Chondrocyte (in vitro differentiated cells): ENCODE measurements at regions not wholly inside any gene's neighbourhood (a gene's known extent, or its start where the extent isn't known, plus 50 kb on each side); places are given as distances from the start of the nearest gene placed in this dataset.

Source experiments
- DNase-seq: peaks from one replicate; pipeline ENCODE4 v3.0.0; 2021; ENCODE audit warnings: mixed read lengths, low spot score
- H3K27ac Mint-ChIP-seq: one replicate; pipeline ENCODE4 v1.8.0; 2021; ENCODE audit warnings: mild to moderate bottlenecking, moderate library complexity, mixed read lengths; ENCODE audit not compliant: unreplicated experiment
- H3K27me3 Mint-ChIP-seq: 2 replicates; pipeline ENCODE4 v1.8.0; 2021; ENCODE audit warnings: low read depth, mixed read lengths
- H3K36me3 Mint-ChIP-seq: 2 replicates; pipeline ENCODE4 v1.8.0; 2021; ENCODE audit warnings: low read depth, mixed read lengths
- H3K4me1 Mint-ChIP-seq: 2 replicates; pipeline ENCODE4 v1.8.0; 2021; ENCODE audit warnings: low read depth, mild to moderate bottlenecking, mixed read lengths
- H3K4me3 Mint-ChIP-seq: one replicate; pipeline ENCODE4 v1.8.0; 2021; ENCODE audit warnings: mild to moderate bottlenecking, moderate library complexity, mixed read lengths; ENCODE audit not compliant: unreplicated experiment
- H3K9me3 Mint-ChIP-seq: 2 replicates; pipeline ENCODE4 v1.8.0; 2021; ENCODE audit warnings: low read depth, mixed read lengths
- TF ChIP-seq, protein P1 (sequence below): fragments of 200-600 bp; sonication (generic); IDR thresholded peaks from 2 replicates; pipeline ENCODE4 v1.5.0; 2021; ENCODE audit warnings: antibody characterized with exemption, mild to moderate bottlenecking, moderate library complexity

DNA sequence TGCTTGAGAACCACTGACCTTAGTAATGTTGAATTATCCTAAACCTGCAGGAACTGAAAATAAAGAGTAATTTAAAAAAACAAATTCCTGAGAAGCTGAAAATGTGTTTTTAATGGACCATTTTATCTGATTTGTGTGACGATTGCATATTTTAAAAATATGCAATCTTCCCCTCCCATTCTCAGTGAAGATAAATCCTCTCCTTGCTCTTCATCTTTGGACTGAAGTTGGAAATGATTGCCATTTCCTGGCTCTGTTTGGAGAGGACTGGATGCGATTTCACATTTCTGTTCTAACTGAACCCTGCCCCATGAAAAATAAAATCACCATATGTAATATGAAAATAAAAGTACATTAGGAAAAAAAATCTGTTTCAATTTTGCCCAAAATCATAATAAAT is 216.3 kb downstream of the SLC6A15 start:
- Mint-ChIP-seq H3K27me3 (peaks cover 3% of the 10 kb centered on the region), H3K36me3 (no peaks in the 10 kb centered on the region), H3K9me3 (no peaks in the 10 kb centered on the region), H3K27ac (no peak overlapping the region), H3K4me3 (no peak overlapping the region), H3K4me1 (peaks cover 3% of the 10 kb centered on the region)
- DNase-seq: no peak
- TF ChIP-seq, protein P1, sequence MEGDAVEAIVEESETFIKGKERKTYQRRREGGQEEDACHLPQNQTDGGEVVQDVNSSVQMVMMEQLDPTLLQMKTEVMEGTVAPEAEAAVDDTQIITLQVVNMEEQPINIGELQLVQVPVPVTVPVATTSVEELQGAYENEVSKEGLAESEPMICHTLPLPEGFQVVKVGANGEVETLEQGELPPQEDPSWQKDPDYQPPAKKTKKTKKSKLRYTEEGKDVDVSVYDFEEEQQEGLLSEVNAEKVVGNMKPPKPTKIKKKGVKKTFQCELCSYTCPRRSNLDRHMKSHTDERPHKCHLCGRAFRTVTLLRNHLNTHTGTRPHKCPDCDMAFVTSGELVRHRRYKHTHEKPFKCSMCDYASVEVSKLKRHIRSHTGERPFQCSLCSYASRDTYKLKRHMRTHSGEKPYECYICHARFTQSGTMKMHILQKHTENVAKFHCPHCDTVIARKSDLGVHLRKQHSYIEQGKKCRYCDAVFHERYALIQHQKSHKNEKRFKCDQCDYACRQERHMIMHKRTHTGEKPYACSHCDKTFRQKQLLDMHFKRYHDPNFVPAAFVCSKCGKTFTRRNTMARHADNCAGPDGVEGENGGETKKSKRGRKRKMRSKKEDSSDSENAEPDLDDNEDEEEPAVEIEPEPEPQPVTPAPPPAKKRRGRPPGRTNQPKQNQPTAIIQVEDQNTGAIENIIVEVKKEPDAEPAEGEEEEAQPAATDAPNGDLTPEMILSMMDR: no peak

DNA sequence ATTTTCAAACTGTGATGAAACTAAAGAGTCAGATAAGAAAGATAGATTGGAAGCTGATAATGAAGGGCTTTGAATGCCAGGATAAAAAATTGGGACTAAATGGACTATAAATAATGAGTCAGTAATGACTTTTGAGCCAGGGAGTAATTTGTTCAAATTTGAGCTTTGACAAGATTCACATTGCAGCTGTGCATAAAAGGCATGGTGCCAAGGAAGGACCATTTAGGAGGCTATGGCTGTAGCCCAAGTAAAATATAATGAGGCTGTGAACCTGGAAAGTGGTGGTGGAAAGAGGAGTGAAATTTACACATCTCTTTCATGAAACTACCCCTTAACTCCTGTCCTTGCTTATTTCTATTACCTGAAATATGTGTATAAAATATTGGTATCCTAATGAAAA is 218.5 kb downstream of the SLC6A15 start:
- no peaks in the 10 kb centered on the region for H3K36me3 Mint-ChIP-seq
- peaks cover 3% of the 10 kb centered on the region for H3K27me3 Mint-ChIP-seq
- TF ChIP-seq, protein P1: no peak
- no peak overlapping the region for H3K4me3 Mint-ChIP-seq
- H3K4me1 Mint-ChIP-seq: peaks cover 3% of the 10 kb centered on the region
- no peak for DNase-seq
- no peaks in the 10 kb centered on the region for H3K9me3 Mint-ChIP-seq
- H3K27ac Mint-ChIP-seq: no peak overlapping the region

- no peak for DNase-seq
- TF ChIP-seq, protein P1: no peak
- Mint-ChIP-seq H3K4me3 (no peak overlapping the region), H3K27me3 (peaks cover 5% of the 10 kb centered on the region), H3K9me3 (no peaks in the 10 kb centered on the region), H3K4me1 (peaks cover 3% of the 10 kb centered on the region), H3K36me3 (no peaks in the 10 kb centered on the region), H3K27ac (no peak overlapping the region)
Observed at GRCh38 chr12:84692071-84692470, 220.5 kb downstream of the SLC6A15 start.

GRCh38 chr12:84691266-84691665 is 221.3 kb downstream of the SLC6A15 start:
- no peaks in the 10 kb centered on the region for H3K9me3 Mint-ChIP-seq
- DNase-seq: no peak
- H3K4me1 Mint-ChIP-seq: peaks cover 3% of the 10 kb centered on the region
- TF ChIP-seq, protein P1: no peak
- no peak overlapping the region for H3K4me3 Mint-ChIP-seq
- peaks cover 5% of the 10 kb centered on the region for H3K27me3 Mint-ChIP-seq
- H3K36me3 Mint-ChIP-seq: no peaks in the 10 kb centered on the region
- no peak overlapping the region for H3K27ac Mint-ChIP-seq

- H3K27me3 Mint-ChIP-seq: peaks cover 5% of the 10 kb centered on the region
- no peaks in the 10 kb centered on the region for H3K9me3 Mint-ChIP-seq
- H3K27ac Mint-ChIP-seq: no peak overlapping the region
- peaks cover 3% of the 10 kb centered on the region for H3K4me1 Mint-ChIP-seq
- DNase-seq: no peak
- TF ChIP-seq, protein P1: no peak
- H3K36me3 Mint-ChIP-seq: no peaks in the 10 kb centered on the region
- no peak overlapping the region for H3K4me3 Mint-ChIP-seq
Observed at GRCh38 chr12:84689638-84690037, 223.0 kb downstream of the SLC6A15 start.
